A549 (cell line): ENCODE measurements at regions not wholly inside any gene's neighbourhood (a gene's known extent, or its start where the extent isn't known, plus 50 kb on each side); places are given as distances from the start of the nearest gene placed in this dataset.

Source experiments
- ATAC-seq, 2 experiments: fragments of 200-7000 bp in 1 of 2; fragments of >200 bp in 1 of 2; cut with Nextera tagmentation in 1 of 2; cut with Tn5 transposase in 1 of 2; 3 replicates each; pipeline versions ENCODE4 v1.8.0 to v1.9.1; 2018 to 2020; ENCODE audit warnings: mild to moderate bottlenecking in 1 of 2, moderate library complexity in 1 of 2
- CTCF ChIA-PET: fragments of 300-600 bp; sonication (Branson Sonifier 250); formaldehyde crosslinking; extraction: SDS; loops from one replicate; lab custom pipeline; 2021; ENCODE audit warnings: antibody characterized with exemption, inconsistent platforms; lab: Yijun Ruan, JAX
- POLR2A ChIA-PET: fragments of 350-600 bp; formaldehyde crosslinking; extraction: SDS; loops from one replicate; lab custom pipeline; 2021; ENCODE audit warnings: antibody characterized with exemption, inconsistent platforms; lab: Yijun Ruan, JAX
- DNase-seq, 2 experiments: peaks; one replicate each; pipeline versions ENCODE4 v3.0.0 to v3.0.0-alpha.2; 2011 to 2016; ENCODE audit warnings: low read depth in 1 of 2, low spot score in 1 of 2
- FAIRE-seq: peaks from 2 replicates; lab custom pipeline; 2011; peaks lifted over from hg19 to GRCh38; lab: Jason Lieb, UNC
- H3K27ac ChIP-seq, 2 experiments: fragments of >200 bp; sonication (Bioruptor Twin); formaldehyde crosslinking; 3 replicates each; pipeline ENCODE4 v1.5.1; 2016 to 2017
- H3K4me1 ChIP-seq: fragments of >200 bp; sonication (Bioruptor Twin); formaldehyde crosslinking; 3 replicates; pipeline ENCODE4 v1.6.1; 2016
- H3K4me2 ChIP-seq: fragments of >200 bp; sonication (Bioruptor Twin); formaldehyde crosslinking; 3 replicates; pipeline ENCODE4 v1.6.1; 2016
- H3K4me3 ChIP-seq: fragments of >200 bp; sonication (Bioruptor Twin); formaldehyde crosslinking; 3 replicates; pipeline ENCODE4 v1.5.1; 2016
- H3K9me3 ChIP-seq: fragments of >200 bp; sonication (Bioruptor Twin); formaldehyde crosslinking; 3 replicates; pipeline ENCODE4 v1.6.1; 2016
- CBX8 ChIP-seq: fragments of 200-600 bp; sonication (generic); IDR thresholded peaks from 2 replicates; pipeline ENCODE4 v1.6.1; 2016
- CHD2 ChIP-seq: fragments of 150-350 bp; IDR thresholded peaks from 2 replicates; pipeline ENCODE4 v1.6.1; 2014; ENCODE audit warnings: low read length; ENCODE audit not compliant: partially characterized antibody
- EHF ChIP-seq: fragments of 250-450 bp; sonication (Bioruptor Pico); IDR thresholded peaks from 2 replicates; pipeline ENCODE4 v1.5.0; 2020; ENCODE audit warnings: mild to moderate bottlenecking
- EHMT2 ChIP-seq: fragments of 200-600 bp; sonication (generic); IDR thresholded peaks from 2 replicates; pipeline ENCODE4 v1.6.1; 2016; ENCODE audit warnings: antibody characterized with exemption, low read depth, mild to moderate bottlenecking, moderate library complexity
- ESRRA ChIP-seq: fragments of 150-350 bp; IDR thresholded peaks from 2 replicates; pipeline ENCODE4 v1.6.1; 2014; ENCODE audit warnings: mild to moderate bottlenecking, low read length, borderline replicate concordance
- FOSB ChIP-seq: fragments of 250-450 bp; sonication (Bioruptor Pico); IDR thresholded peaks from 2 replicates; pipeline ENCODE4 v1.5.0; 2020; ENCODE audit warnings: mild to moderate bottlenecking, moderate library complexity
- GATA3 ChIP-seq: IDR thresholded peaks from 2 replicates; pipeline ENCODE4 v1.6.1; 2012; ENCODE audit warnings: borderline replicate concordance
- HDAC2 ChIP-seq: fragments of 200-600 bp; sonication (generic); IDR thresholded peaks from 2 replicates; pipeline ENCODE4 v1.6.1; 2016
- HEYL ChIP-seq: fragments of 250-450 bp; sonication (Bioruptor Pico); IDR thresholded peaks from 2 replicates; pipeline ENCODE4 v1.8.0; 2021; ENCODE audit warnings: mild to moderate bottlenecking, moderate library complexity
- HOXB5 ChIP-seq: fragments of 250-450 bp; sonication (Bioruptor Pico); IDR thresholded peaks from 2 replicates; pipeline ENCODE4 v1.5.0; 2020; ENCODE audit warnings: mild to moderate bottlenecking, moderate library complexity
- JUN ChIP-seq, 2 experiments: fragments of >200 bp; sonication (Bioruptor Twin); formaldehyde crosslinking; IDR thresholded peaks; 2 replicates in 1 of 2; 3 replicates in 1 of 2; pipeline ENCODE4 v1.6.1; 2016 to 2017
- MAFK ChIP-seq: fragments of 450-650 bp; IDR thresholded peaks from 2 replicates; pipeline ENCODE4 v1.6.1; 2014; ENCODE audit not compliant: partially characterized antibody
- MAZ ChIP-seq: fragments of 150-350 bp; IDR thresholded peaks from 2 replicates; pipeline ENCODE4 v1.6.1; 2014; ENCODE audit warnings: antibody characterized with exemption, low read depth, low read length, borderline replicate concordance
- MYC ChIP-seq: IDR thresholded peaks from 2 replicates; pipeline ENCODE4 v1.6.1; 2012; ENCODE audit warnings: mild to moderate bottlenecking, inconsistent platforms, low read length, improper control_type of control experiment, borderline replicate concordance
- PHF8 ChIP-seq: fragments of 200-600 bp; sonication (generic); IDR thresholded peaks from 2 replicates; pipeline ENCODE4 v1.6.1; 2016; ENCODE audit warnings: low read depth, mild to moderate bottlenecking, antibody characterized with exemption, moderate library complexity, borderline replicate concordance
- POLR2A ChIP-seq: IDR thresholded peaks from 2 replicates; pipeline ENCODE4 v1.6.1; 2012; ENCODE audit warnings: mild to moderate bottlenecking, low read length
- POLR2AphosphoS2 ChIP-seq: conservative IDR thresholded peaks from 2 replicates; pipeline ENCODE4 v1.6.1; 2012; ENCODE audit warnings: low read length, improper control_type of control experiment, inconsistent platforms
- RARB ChIP-seq: fragments of 250-450 bp; sonication (Bioruptor Pico); IDR thresholded peaks from 2 replicates; pipeline ENCODE4 v1.8.0; 2021; ENCODE audit warnings: mild to moderate bottlenecking, moderate library complexity
- RCOR1 ChIP-seq: fragments of 150-350 bp; IDR thresholded peaks from 2 replicates; pipeline ENCODE4 v1.6.1; 2014; ENCODE audit warnings: antibody characterized with exemption, low read length, low read depth
- SREBF2 ChIP-seq: fragments of 450-650 bp; IDR thresholded peaks from 2 replicates; pipeline ENCODE4 v1.6.1; 2014; ENCODE audit warnings: mild to moderate bottlenecking, moderate library complexity
- TFCP2L1 ChIP-seq: fragments of 250-450 bp; sonication (Bioruptor Pico); IDR thresholded peaks from 2 replicates; pipeline ENCODE4 v1.5.0; 2021; ENCODE audit warnings: mild to moderate bottlenecking
- TP53 ChIP-seq: fragments of 250-450 bp; sonication (Bioruptor Pico); IDR thresholded peaks from 2 replicates; pipeline ENCODE4 v1.5.0; 2021; ENCODE audit warnings: mild to moderate bottlenecking, moderate library complexity
- ZC3H11A ChIP-seq: fragments of 450-650 bp; IDR thresholded peaks from 2 replicates; pipeline ENCODE4 v1.6.1; 2014; ENCODE audit warnings: antibody characterized with exemption, mild to moderate bottlenecking
- ZFP36 ChIP-seq: fragments of 450-650 bp; IDR thresholded peaks from 2 replicates; pipeline ENCODE4 v1.6.1; 2014; ENCODE audit warnings: borderline replicate concordance; ENCODE audit not compliant: partially characterized antibody
- WGBS: methylation state at CpG from one replicate; pipeline ENCODE4 v1.1.6; 2017; ENCODE audit errors: missing lambda C conversion rate; 5-methylcytosine and 5-hydroxymethylcytosine counted together
- TF ChIP-seq, protein P1 (sequence below): fragments of >200 bp; sonication (Bioruptor Twin); formaldehyde crosslinking; IDR thresholded peaks from 3 replicates; pipeline ENCODE4 v1.5.1; 2016
- TF ChIP-seq, protein P2 (sequence below): fragments of >200 bp; sonication (Bioruptor Twin); formaldehyde crosslinking; IDR thresholded peaks from 3 replicates; pipeline ENCODE4 v1.6.1; 2016
- TF ChIP-seq, protein P3 (sequence below): fragments of 150-350 bp; IDR thresholded peaks from 2 replicates; pipeline ENCODE4 v1.6.1; 2014; ENCODE audit warnings: low read depth, mild to moderate bottlenecking, low read length
- TF ChIP-seq, protein P4 (sequence below): IDR thresholded peaks from 2 replicates; pipeline ENCODE4 v1.6.1; 2012; ENCODE audit warnings: low read depth, borderline replicate concordance
- TF ChIP-seq, protein P5 (sequence below): fragments of 250-450 bp; sonication (Bioruptor Pico); IDR thresholded peaks from 2 replicates; pipeline ENCODE4 v1.5.0; 2021; ENCODE audit warnings: mild to moderate bottlenecking, moderate library complexity, borderline replicate concordance

DNA sequence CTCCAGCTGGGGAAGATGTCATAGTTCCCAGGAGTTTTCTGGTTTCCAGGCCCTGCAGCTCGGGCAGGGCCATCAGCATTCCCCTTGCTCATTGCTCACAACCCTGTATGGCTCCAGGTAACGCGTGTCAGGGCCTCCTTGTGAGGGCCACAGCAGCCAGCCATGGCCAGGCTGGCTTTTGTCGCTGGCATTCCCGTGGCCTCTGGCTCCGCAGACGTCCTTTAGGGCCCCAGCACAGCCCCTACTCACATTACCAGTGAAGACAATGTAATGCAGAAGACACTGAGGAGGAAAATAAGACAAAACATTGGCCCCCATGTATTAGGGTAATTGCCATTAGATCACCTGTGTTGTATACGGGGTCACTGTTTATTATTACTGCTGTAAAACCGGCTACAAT is 1799.0 kb downstream of the TP53TG3F start:
- ChIA-PET CTCF (no interaction called here), POLR2A (no interaction called here)
- Histone ChIP-seq H3K4me1 (no peaks in the 10 kb centered on the region), H3K4me3 (no peak overlapping the region), H3K27ac (no peak overlapping the region), H3K9me3 (peaks cover 3% of the 10 kb centered on the region; the same call in 1 of the 3 replicates)
- ATAC-seq (no peak), DNase-seq (no peak), FAIRE-seq (no peak)
- 7% methylated on average over 9 of the region's 9 CpGs for WGBS
- TF ChIP-seq POLR2AphosphoS2 (no peak), JUN (IDR thresholded peaks at IDR 0.05) (no peak), EHMT2 (no peak), CBX8 (no peak), HEYL (CRISPR knock-in tag) (no peak), FOSB (no peak), GATA3 (no peak), SREBF2 (no peak), HOXB5 (no peak), TP53 (no peak), MAZ (no peak)
- TF ChIP-seq, protein P1, sequence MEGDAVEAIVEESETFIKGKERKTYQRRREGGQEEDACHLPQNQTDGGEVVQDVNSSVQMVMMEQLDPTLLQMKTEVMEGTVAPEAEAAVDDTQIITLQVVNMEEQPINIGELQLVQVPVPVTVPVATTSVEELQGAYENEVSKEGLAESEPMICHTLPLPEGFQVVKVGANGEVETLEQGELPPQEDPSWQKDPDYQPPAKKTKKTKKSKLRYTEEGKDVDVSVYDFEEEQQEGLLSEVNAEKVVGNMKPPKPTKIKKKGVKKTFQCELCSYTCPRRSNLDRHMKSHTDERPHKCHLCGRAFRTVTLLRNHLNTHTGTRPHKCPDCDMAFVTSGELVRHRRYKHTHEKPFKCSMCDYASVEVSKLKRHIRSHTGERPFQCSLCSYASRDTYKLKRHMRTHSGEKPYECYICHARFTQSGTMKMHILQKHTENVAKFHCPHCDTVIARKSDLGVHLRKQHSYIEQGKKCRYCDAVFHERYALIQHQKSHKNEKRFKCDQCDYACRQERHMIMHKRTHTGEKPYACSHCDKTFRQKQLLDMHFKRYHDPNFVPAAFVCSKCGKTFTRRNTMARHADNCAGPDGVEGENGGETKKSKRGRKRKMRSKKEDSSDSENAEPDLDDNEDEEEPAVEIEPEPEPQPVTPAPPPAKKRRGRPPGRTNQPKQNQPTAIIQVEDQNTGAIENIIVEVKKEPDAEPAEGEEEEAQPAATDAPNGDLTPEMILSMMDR: no peak
- TF ChIP-seq, protein P2, sequence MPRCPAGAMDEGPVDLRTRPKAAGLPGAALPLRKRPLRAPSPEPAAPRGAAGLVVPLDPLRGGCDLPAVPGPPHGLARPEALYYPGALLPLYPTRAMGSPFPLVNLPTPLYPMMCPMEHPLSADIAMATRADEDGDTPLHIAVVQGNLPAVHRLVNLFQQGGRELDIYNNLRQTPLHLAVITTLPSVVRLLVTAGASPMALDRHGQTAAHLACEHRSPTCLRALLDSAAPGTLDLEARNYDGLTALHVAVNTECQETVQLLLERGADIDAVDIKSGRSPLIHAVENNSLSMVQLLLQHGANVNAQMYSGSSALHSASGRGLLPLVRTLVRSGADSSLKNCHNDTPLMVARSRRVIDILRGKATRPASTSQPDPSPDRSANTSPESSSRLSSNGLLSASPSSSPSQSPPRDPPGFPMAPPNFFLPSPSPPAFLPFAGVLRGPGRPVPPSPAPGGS: no peak
- TF ChIP-seq, protein P3, sequence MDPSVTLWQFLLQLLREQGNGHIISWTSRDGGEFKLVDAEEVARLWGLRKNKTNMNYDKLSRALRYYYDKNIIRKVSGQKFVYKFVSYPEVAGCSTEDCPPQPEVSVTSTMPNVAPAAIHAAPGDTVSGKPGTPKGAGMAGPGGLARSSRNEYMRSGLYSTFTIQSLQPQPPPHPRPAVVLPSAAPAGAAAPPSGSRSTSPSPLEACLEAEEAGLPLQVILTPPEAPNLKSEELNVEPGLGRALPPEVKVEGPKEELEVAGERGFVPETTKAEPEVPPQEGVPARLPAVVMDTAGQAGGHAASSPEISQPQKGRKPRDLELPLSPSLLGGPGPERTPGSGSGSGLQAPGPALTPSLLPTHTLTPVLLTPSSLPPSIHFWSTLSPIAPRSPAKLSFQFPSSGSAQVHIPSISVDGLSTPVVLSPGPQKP: no peak
- TF ChIP-seq, protein P4, sequence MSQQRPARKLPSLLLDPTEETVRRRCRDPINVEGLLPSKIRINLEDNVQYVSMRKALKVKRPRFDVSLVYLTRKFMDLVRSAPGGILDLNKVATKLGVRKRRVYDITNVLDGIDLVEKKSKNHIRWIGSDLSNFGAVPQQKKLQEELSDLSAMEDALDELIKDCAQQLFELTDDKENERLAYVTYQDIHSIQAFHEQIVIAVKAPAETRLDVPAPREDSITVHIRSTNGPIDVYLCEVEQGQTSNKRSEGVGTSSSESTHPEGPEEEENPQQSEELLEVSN: no peak
- TF ChIP-seq, all 56 proteins: peak for 0
- H3K4me2 ChIP-seq: no peak overlapping the region

DNA sequence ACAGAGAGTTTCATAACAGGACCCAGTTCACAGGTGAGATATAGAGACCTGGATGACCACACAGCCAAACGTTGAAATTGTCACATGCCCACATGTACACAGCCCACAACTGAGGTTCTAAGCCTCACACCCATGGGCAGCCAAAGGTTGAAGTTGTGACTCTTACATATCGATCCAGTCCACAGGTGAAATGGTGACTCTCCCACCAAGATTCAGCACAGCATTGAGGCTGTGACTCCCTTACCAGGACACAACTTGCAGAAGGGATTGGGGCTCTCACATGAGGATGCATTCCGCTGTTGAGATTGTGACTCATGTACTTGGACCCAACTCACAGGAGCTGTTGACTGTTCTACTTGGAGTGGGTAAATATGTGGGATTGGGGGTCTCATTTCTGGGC is 1836.4 kb downstream of the TP53TG3F start:
- no peak overlapping the region for H3K4me2 ChIP-seq
- TF ChIP-seq ESRRA (no peak), HDAC2 (no peak), ZC3H11A (no peak), MYC (no peak), RARB (CRISPR knock-in tag) (no peak), RCOR1 (no peak), FOSB (no peak), POLR2A (no peak), MAFK (no peak), EHF (CRISPR knock-in tag) (no peak), ZFP36 (no peak), PHF8 (no peak), EHMT2 (no peak), CHD2 (no peak), CBX8 (no peak), TFCP2L1 (CRISPR knock-in tag) (no peak)
- TF ChIP-seq, protein P1: no peak
- TF ChIP-seq, protein P5, sequence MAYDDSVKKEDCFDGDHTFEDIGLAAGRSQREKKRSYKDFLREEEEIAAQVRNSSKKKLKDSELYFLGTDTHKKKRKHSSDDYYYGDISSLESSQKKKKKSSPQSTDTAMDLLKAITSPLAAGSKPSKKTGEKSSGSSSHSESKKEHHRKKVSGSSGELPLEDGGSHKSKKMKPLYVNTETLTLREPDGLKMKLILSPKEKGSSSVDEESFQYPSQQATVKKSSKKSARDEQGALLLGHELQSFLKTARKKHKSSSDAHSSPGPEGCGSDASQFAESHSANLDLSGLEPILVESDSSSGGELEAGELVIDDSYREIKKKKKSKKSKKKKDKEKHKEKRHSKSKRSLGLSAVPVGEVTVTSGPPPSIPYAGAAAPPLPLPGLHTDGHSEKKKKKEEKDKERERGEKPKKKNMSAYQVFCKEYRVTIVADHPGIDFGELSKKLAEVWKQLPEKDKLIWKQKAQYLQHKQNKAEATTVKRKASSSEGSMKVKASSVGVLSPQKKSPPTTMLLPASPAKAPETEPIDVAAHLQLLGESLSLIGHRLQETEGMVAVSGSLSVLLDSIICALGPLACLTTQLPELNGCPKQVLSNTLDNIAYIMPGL (CRISPR knock-in tag): no peak
- ChIA-PET CTCF (no interaction called here), POLR2A (no interaction called here)
- WGBS: 0% methylated on average over 3 of the region's 3 CpGs
- no peak for ATAC-seq
- no peak for FAIRE-seq
- H3K4me3 ChIP-seq: no peak overlapping the region
- no peak overlapping the region for H3K27ac ChIP-seq
- DNase-seq: no peak
- no peaks in the 10 kb centered on the region for H3K4me1 ChIP-seq
- H3K9me3 ChIP-seq: no peaks in the 10 kb centered on the region
